ENCODE measurements at regions not wholly inside any gene's neighbourhood (a gene's known extent, or its start where the extent isn't known, plus 50 kb on each side); places are given as distances from the start of the nearest gene placed in this dataset.

GRCh38 chr12:80031229-80031628 is 68.1 kb upstream of the OTOGL start:
- no peak for TF ChIP-seq CTCF (IDR thresholded peaks at IDR 0.05; ENCODE audit: unreplicated experiment)
- no TSS peak for BruUV-seq (replicated peaks)
- no peak for DNase-seq
- Mint-ChIP-seq H3K4me1 (ENCODE audit: low read depth, unreplicated experiment) (no peaks in the 10 kb centered on the region), H3K27me3 (ENCODE audit: unreplicated experiment) (no peaks in the 10 kb centered on the region), H3K27ac (ENCODE audit: unreplicated experiment) (no peak overlapping the region), H3K36me3 (ENCODE audit: insufficient read depth, unreplicated experiment) (no peaks in the 10 kb centered on the region), H3K9me3 (ENCODE audit: low read depth, unreplicated experiment) (no peaks in the 10 kb centered on the region), H3K4me3 (ENCODE audit: low read depth, unreplicated experiment) (no peak overlapping the region)
- intact Hi-C loops (cut with micrococcal nuclease; ENCODE audit: unreplicated experiment): no loop called here
- CTCF ChIA-PET: interaction anchor here (0.6 kb wide), 1 partner anchor 37 kb away, joined by 4 read pairs; no protein-coding TSS in a partner anchor

GRCh38 chr12:80025638-80026037 is 73.7 kb upstream of the OTOGL start:
- Mint-ChIP-seq H3K4me1 (ENCODE audit: low read depth, unreplicated experiment) (no peaks in the 10 kb centered on the region), H3K27me3 (ENCODE audit: unreplicated experiment) (no peaks in the 10 kb centered on the region), H3K36me3 (ENCODE audit: insufficient read depth, unreplicated experiment) (no peaks in the 10 kb centered on the region), H3K4me3 (ENCODE audit: low read depth, unreplicated experiment) (no peak overlapping the region), H3K27ac (ENCODE audit: unreplicated experiment) (no peak overlapping the region), H3K9me3 (ENCODE audit: low read depth, unreplicated experiment) (peaks cover 4% of the 10 kb centered on the region)
- intact Hi-C loops (cut with micrococcal nuclease; ENCODE audit: unreplicated experiment): no loop called here
- no TSS peak for BruUV-seq (replicated peaks)
- DNase-seq: no peak
- CTCF ChIA-PET: no interaction called here
- no peak for TF ChIP-seq CTCF (IDR thresholded peaks at IDR 0.05; ENCODE audit: unreplicated experiment)

- H3K36me3 Mint-ChIP-seq (ENCODE audit: insufficient read depth, unreplicated experiment): no peaks in the 10 kb centered on the region
- H3K27ac Mint-ChIP-seq (ENCODE audit: unreplicated experiment): no peak overlapping the region
- no TSS peak for BruUV-seq (replicated peaks)
- CTCF ChIA-PET: no interaction called here
- intact Hi-C loops (cut with micrococcal nuclease; ENCODE audit: unreplicated experiment): no loop called here
- no peaks in the 10 kb centered on the region for H3K4me1 Mint-ChIP-seq (ENCODE audit: low read depth, unreplicated experiment)
- no peaks in the 10 kb centered on the region for H3K27me3 Mint-ChIP-seq (ENCODE audit: unreplicated experiment)
- H3K9me3 Mint-ChIP-seq (ENCODE audit: low read depth, unreplicated experiment): peaks cover 3% of the 10 kb centered on the region
- DNase-seq: no peak
- no peak for TF ChIP-seq CTCF (IDR thresholded peaks at IDR 0.05; ENCODE audit: unreplicated experiment)
- H3K4me3 Mint-ChIP-seq (ENCODE audit: low read depth, unreplicated experiment): no peak overlapping the region
These were observed 79.6 kb upstream of the OTOGL start for GRCh38 chr12:80019691-80020090.

- no peak for TF ChIP-seq CTCF (IDR thresholded peaks at IDR 0.05; ENCODE audit: unreplicated experiment)
- intact Hi-C loops (cut with micrococcal nuclease; ENCODE audit: unreplicated experiment): no loop called here
- H3K36me3 Mint-ChIP-seq (ENCODE audit: insufficient read depth, unreplicated experiment): no peaks in the 10 kb centered on the region
- H3K27ac Mint-ChIP-seq (ENCODE audit: unreplicated experiment): no peak overlapping the region
- peaks cover 3% of the 10 kb centered on the region for H3K9me3 Mint-ChIP-seq (ENCODE audit: low read depth, unreplicated experiment)
- DNase-seq: no peak
- H3K4me3 Mint-ChIP-seq (ENCODE audit: low read depth, unreplicated experiment): no peak overlapping the region
- H3K4me1 Mint-ChIP-seq (ENCODE audit: low read depth, unreplicated experiment): no peaks in the 10 kb centered on the region
- CTCF ChIA-PET: no interaction called here
- BruUV-seq (replicated peaks): no TSS peak
- no peaks in the 10 kb centered on the region for H3K27me3 Mint-ChIP-seq (ENCODE audit: unreplicated experiment)
These were observed 81.2 kb upstream of the OTOGL start for GRCh38 chr12:80018119-80018518.
